PC-9 (cell line): ENCODE measurements at regions not wholly inside any gene's neighbourhood (a gene's known extent, or its start where the extent isn't known, plus 50 kb on each side); places are given as distances from the start of the nearest gene placed in this dataset.

ENCODE experiments used
- BruUV-seq: library from RNA; stranded (reverse); fragments of 400-500 nt; replicated peaks from 2 replicates; lab custom pipeline; 2021; lab: Mats Ljungman, UMichigan
- CTCF ChIA-PET: fragments of 300-600 bp; sonication (Branson Sonifier 250); formaldehyde crosslinking; loops from one replicate; lab custom pipeline; 2022; ENCODE audit warnings: antibody characterized with exemption; lab: Charles Lee
- POLR2A ChIA-PET: fragments of 300-600 bp; sonication (Branson Sonifier 250); formaldehyde crosslinking; loops from one replicate; lab custom pipeline; 2022; ENCODE audit warnings: antibody characterized with exemption; ENCODE audit not compliant: unreplicated experiment; lab: Charles Lee
- DNase-seq, 2 experiments: peaks; one replicate each; pipeline versions ENCODE4 v3.0.0 to v3.0.0-alpha.2; 2015 to 2022; ENCODE audit warnings: mixed read lengths in 1 of 2
- H2AFZ ChIP-seq: fragments of 200-600 bp; sonication (generic); 2 replicates; pipeline ENCODE4 v1.8.1; 2017; ENCODE audit warnings: antibody characterized with exemption
- H3F3A ChIP-seq: fragments of 200-600 bp; sonication (generic); 2 replicates; pipeline ENCODE4 v1.8.1; 2017; ENCODE audit warnings: antibody characterized with exemption, mild to moderate bottlenecking, low read depth; ENCODE audit not compliant: insufficient read depth
- H3K27ac ChIP-seq: fragments of 200-600 bp; sonication (generic); 2 replicates; pipeline ENCODE4 v1.6.1; 2016; ENCODE audit warnings: mixed run types
- H3K27me3 ChIP-seq: fragments of 200-600 bp; sonication (generic); 2 replicates; pipeline ENCODE4 v1.6.1; 2016; ENCODE audit warnings: low read depth, mixed run types; ENCODE audit not compliant: insufficient read depth
- H3K36me3 ChIP-seq: fragments of 200-600 bp; sonication (generic); 2 replicates; pipeline ENCODE4 v1.6.1; 2016; ENCODE audit warnings: low read depth, mixed run types
- H3K4me1 ChIP-seq: fragments of 200-600 bp; sonication (generic); replicated peaks from 2 replicates; pipeline ENCODE4 v1.6.1; 2016; ENCODE audit warnings: mixed run types; ENCODE audit not compliant: insufficient read depth
- H3K4me2 ChIP-seq: fragments of 200-600 bp; sonication (generic); 2 replicates; pipeline ENCODE4 v1.6.1; 2017; ENCODE audit warnings: mixed run types
- H3K4me3 ChIP-seq: fragments of 200-600 bp; sonication (generic); 2 replicates; pipeline ENCODE4 v1.6.1; 2016; ENCODE audit warnings: mixed run types
- H3K79me2 ChIP-seq: fragments of 200-600 bp; sonication (generic); 2 replicates; pipeline ENCODE4 v1.6.1; 2017; ENCODE audit warnings: low read depth, mixed run types
- H3K9me2 ChIP-seq: fragments of 200-600 bp; sonication (generic); 2 replicates; pipeline ENCODE4 v1.8.1; 2017; ENCODE audit warnings: mild to moderate bottlenecking; ENCODE audit not compliant: insufficient read depth
- H3K9me3 ChIP-seq: fragments of 200-600 bp; sonication (generic); 2 replicates; pipeline ENCODE4 v1.8.1; 2016; ENCODE audit warnings: low read depth; ENCODE audit not compliant: insufficient read depth
- H4K20me1 ChIP-seq: fragments of 200-600 bp; sonication (generic); 2 replicates; pipeline ENCODE4 v1.8.1; 2017; ENCODE audit not compliant: insufficient read depth
- EZH2 ChIP-seq: fragments of 200-600 bp; sonication (generic); IDR thresholded peaks from 2 replicates; pipeline ENCODE4 v1.8.0; 2017; ENCODE audit warnings: antibody characterized with exemption, low read depth
- intact Hi-C: fragments of 100-400 bp; cut with micrococcal nuclease; formaldehyde crosslinking; loops from one replicate; pipeline ENCODE4 v1.10.0; 2022; ENCODE audit not compliant: unreplicated experiment
- TF ChIP-seq, protein P1 (sequence below): fragments of 200-600 bp; sonication (generic); conservative IDR thresholded peaks from 2 replicates; pipeline ENCODE4 v1.6.1; 2017; ENCODE audit warnings: mixed run types, antibody characterized with exemption, mild to moderate bottlenecking, moderate library complexity

DNA sequence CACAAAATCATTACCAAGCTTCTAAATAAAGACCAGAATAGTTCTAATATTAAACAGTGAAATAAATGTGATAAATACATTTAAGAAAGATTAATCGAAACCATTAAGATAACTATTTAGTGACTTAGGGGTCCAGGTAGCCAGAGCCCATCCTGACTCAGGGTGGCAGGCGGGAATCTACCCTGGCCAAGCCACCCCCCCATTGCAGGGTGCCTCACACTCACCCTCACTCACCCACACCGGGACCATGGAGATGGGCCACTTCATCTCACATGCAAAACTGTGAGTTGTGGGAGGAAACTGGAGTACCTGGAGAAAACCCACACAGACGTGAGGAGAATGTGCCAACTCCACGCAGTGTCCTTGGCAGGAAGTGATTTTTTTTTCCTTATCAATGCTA, 237.6 kb upstream of the HAND2 start:
- POLR2A ChIA-PET = no interaction called here
- no TSS peak for BruUV-seq
- intact Hi-C loops = no loop called here

DNA sequence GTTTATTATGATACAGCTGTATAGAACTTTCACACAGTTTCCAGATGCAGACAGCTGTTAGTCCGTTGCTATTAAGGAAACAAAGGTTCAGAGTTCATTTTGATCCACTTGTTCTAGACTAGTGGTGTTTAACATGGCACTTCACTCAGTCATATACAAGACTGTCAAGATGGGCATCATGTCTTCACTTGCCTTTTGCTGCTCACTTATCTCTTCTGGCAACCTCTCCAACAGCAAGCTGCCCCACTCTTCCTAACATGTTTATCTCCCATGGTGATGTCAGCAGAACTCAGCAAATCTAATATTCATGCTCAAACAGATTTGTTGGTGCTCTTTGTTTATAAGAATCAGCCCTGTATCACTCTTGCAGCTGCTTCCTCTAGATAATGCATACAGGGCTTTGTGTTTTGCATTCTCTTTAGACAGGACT, 236.2 kb upstream of the HAND2 start:
- ChIA-PET CTCF (no interaction called here), POLR2A (no interaction called here)
- H3K4me2 ChIP-seq = no peak overlapping the region
- intact Hi-C loops = no loop called here
- H3F3A ChIP-seq = no peaks in the 10 kb centered on the region
- no TSS peak for BruUV-seq
- H4K20me1 ChIP-seq = no peaks in the 10 kb centered on the region
- H3K9me2 ChIP-seq = no peaks in the 10 kb centered on the region
- no peak overlapping the region for H3K4me3 ChIP-seq
- no peaks in the 10 kb centered on the region for H3K9me3 ChIP-seq
- no peak for DNase-seq
- H3K27me3 ChIP-seq = no peaks in the 10 kb centered on the region
- H3K36me3 ChIP-seq = no peaks in the 10 kb centered on the region
- H2AFZ ChIP-seq = no peak overlapping the region
- no peaks in the 10 kb centered on the region for H3K4me1 ChIP-seq
- TF ChIP-seq EZH2 = no peak
- TF ChIP-seq, protein P1, sequence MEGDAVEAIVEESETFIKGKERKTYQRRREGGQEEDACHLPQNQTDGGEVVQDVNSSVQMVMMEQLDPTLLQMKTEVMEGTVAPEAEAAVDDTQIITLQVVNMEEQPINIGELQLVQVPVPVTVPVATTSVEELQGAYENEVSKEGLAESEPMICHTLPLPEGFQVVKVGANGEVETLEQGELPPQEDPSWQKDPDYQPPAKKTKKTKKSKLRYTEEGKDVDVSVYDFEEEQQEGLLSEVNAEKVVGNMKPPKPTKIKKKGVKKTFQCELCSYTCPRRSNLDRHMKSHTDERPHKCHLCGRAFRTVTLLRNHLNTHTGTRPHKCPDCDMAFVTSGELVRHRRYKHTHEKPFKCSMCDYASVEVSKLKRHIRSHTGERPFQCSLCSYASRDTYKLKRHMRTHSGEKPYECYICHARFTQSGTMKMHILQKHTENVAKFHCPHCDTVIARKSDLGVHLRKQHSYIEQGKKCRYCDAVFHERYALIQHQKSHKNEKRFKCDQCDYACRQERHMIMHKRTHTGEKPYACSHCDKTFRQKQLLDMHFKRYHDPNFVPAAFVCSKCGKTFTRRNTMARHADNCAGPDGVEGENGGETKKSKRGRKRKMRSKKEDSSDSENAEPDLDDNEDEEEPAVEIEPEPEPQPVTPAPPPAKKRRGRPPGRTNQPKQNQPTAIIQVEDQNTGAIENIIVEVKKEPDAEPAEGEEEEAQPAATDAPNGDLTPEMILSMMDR = no peak
- no peak overlapping the region for H3K27ac ChIP-seq
- H3K79me2 ChIP-seq = no peaks in the 10 kb centered on the region

More for the DNA sequence above, 237.6 kb upstream of the HAND2 start:
- no peaks in the 10 kb centered on the region for H3K9me3 ChIP-seq
- TF ChIP-seq, protein P1 = no peak
- TF ChIP-seq EZH2 = no peak
- H3K4me3 ChIP-seq = no peak overlapping the region
- H3K27ac ChIP-seq = no peak overlapping the region
- H3K4me2 ChIP-seq = no peak overlapping the region
- no peaks in the 10 kb centered on the region for H3K36me3 ChIP-seq
- no peaks in the 10 kb centered on the region for H3K4me1 ChIP-seq
- no peaks in the 10 kb centered on the region for H4K20me1 ChIP-seq
- no peaks in the 10 kb centered on the region for H3K9me2 ChIP-seq
- H3K27me3 ChIP-seq = no peaks in the 10 kb centered on the region
- no peak for DNase-seq
- no peaks in the 10 kb centered on the region for H3F3A ChIP-seq
- CTCF ChIA-PET = no interaction called here
- no peak overlapping the region for H2AFZ ChIP-seq
- H3K79me2 ChIP-seq = no peaks in the 10 kb centered on the region

DNA sequence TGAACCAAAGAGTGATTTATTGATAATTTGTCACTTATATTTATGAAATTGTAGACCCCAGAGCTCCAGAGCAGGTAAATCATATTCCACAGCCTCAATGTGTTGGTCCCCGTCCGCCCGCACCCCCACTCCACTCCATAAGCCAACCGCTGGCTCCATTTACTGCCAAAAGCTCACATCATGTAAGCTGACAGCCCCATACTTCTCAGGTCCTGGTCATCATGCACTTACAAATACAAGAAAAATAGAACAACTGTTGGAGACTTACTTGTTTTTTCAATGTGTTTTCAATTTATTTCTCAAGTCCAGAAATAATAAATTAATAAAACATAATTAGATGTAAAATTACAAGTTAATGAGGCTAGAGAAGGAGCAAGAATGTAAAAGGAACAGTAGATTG, 235.7 kb upstream of the HAND2 start:
- TF ChIP-seq EZH2 = no peak
- TF ChIP-seq, protein P1 = no peak
- no peaks in the 10 kb centered on the region for H3K9me2 ChIP-seq
- intact Hi-C loops = no loop called here
- no peak for DNase-seq
- H3K4me3 ChIP-seq = no peak overlapping the region
- no peaks in the 10 kb centered on the region for H3K9me3 ChIP-seq
- H3K4me2 ChIP-seq = no peak overlapping the region
- no peaks in the 10 kb centered on the region for H3K27me3 ChIP-seq
- H4K20me1 ChIP-seq = no peaks in the 10 kb centered on the region
- H2AFZ ChIP-seq = no peak overlapping the region
- no peaks in the 10 kb centered on the region for H3F3A ChIP-seq
- no peak overlapping the region for H3K27ac ChIP-seq
- no TSS peak for BruUV-seq
- H3K36me3 ChIP-seq = no peaks in the 10 kb centered on the region
- ChIA-PET POLR2A (no interaction called here), CTCF (no interaction called here)
- no peaks in the 10 kb centered on the region for H3K4me1 ChIP-seq
- H3K79me2 ChIP-seq = no peaks in the 10 kb centered on the region
